Left ventricle myocardium inferior (tissue), 1 donor: ENCODE measurements at regions not wholly inside any gene's neighbourhood (a gene's known extent, or its start where the extent isn't known, plus 50 kb on each side); places are given as distances from the start of the nearest gene placed in this dataset.

Experiments used
- DNase-seq: peaks from one replicate; pipeline ENCODE4 v3.0.0-alpha.2; 2020
- H3K27ac ChIP-seq: fragments of 200-600 bp; replicated peaks from 2 replicates; pipeline ENCODE4 v1.8.0; 2021
- H3K27me3 ChIP-seq: fragments of 200-600 bp; 2 replicates; pipeline ENCODE4 v1.8.0; 2021; ENCODE audit warnings: low read depth
- H3K36me3 ChIP-seq: fragments of 200-600 bp; 2 replicates; pipeline ENCODE4 v1.8.0; 2021
- H3K4me1 ChIP-seq: fragments of 200-600 bp; 2 replicates; pipeline ENCODE4 v1.8.0; 2021
- H3K4me3 ChIP-seq: fragments of 200-600 bp; 2 replicates; pipeline ENCODE4 v1.8.0; 2021; ENCODE audit warnings: mild to moderate bottlenecking, moderate library complexity
- H3K9me3 ChIP-seq: fragments of 200-600 bp; replicated peaks from 2 replicates; pipeline ENCODE4 v1.8.0; 2021
- intact Hi-C: fragments of 100-400 bp; cut with micrococcal nuclease; formaldehyde crosslinking; loops from one replicate; pipeline ENCODE4 v1.11.0; 2022
- TF ChIP-seq, protein P1 (sequence below): fragments of 200-600 bp; IDR thresholded peaks from 2 replicates; pipeline ENCODE4 v1.8.0; 2021; ENCODE audit warnings: antibody characterized with exemption, mild to moderate bottlenecking, borderline replicate concordance
- donor health status: DM: no; HTN: yes; CAD: no; lungs with severe emphysema.

DNA sequence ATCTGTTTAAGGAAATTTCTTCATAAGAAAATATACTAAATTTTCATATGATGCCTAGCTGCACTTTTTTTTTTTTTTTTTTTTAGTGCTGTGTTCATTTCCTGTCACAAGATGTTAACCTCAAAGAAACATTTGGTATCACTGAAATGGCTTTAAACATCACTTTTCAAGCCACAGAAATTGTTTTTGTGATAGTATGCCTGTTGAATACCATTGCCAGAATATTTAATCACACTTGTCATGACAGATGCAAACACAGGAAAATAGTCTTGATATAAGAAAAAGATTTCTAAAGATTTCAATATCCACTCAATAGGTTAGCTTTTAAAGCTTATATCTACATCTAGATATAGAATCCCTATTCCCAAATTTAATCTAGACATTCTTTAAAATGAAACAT is 608.5 kb upstream of the AGTR1 start:
- H3K27me3 ChIP-seq, result no peaks in the 10 kb centered on the region
- no peaks in the 10 kb centered on the region for H3K9me3 ChIP-seq
- TF ChIP-seq, protein P1, sequence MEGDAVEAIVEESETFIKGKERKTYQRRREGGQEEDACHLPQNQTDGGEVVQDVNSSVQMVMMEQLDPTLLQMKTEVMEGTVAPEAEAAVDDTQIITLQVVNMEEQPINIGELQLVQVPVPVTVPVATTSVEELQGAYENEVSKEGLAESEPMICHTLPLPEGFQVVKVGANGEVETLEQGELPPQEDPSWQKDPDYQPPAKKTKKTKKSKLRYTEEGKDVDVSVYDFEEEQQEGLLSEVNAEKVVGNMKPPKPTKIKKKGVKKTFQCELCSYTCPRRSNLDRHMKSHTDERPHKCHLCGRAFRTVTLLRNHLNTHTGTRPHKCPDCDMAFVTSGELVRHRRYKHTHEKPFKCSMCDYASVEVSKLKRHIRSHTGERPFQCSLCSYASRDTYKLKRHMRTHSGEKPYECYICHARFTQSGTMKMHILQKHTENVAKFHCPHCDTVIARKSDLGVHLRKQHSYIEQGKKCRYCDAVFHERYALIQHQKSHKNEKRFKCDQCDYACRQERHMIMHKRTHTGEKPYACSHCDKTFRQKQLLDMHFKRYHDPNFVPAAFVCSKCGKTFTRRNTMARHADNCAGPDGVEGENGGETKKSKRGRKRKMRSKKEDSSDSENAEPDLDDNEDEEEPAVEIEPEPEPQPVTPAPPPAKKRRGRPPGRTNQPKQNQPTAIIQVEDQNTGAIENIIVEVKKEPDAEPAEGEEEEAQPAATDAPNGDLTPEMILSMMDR, result no peak
- intact Hi-C loops, result no loop called here
- H3K36me3 ChIP-seq, result no peaks in the 10 kb centered on the region
- no peak overlapping the region for H3K4me3 ChIP-seq
- no peak overlapping the region for H3K27ac ChIP-seq
- no peak for DNase-seq
- H3K4me1 ChIP-seq, result no peaks in the 10 kb centered on the region

DNA sequence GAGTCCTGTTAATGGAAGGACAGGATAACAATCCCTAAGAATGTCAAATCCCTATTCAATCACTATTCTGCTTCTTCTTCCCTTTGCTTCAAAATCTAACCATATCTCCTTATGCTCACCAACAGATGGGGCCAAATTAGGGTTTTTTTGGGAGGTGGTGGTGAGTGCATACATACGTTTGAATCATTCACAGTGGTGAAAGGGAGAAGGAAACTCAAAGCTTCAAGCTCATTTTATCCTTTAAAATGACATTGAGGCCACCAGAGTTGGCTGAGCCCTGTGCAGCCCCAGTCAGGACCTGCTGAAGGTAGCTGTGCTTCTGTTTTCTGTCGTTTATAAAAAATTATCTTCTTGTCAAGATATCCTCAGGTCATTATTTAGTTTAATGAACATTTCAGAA is 607.5 kb upstream of the AGTR1 start:
- no peak for DNase-seq
- H3K4me1 ChIP-seq, result no peaks in the 10 kb centered on the region
- H3K36me3 ChIP-seq, result no peaks in the 10 kb centered on the region
- H3K4me3 ChIP-seq, result no peak overlapping the region
- TF ChIP-seq, protein P1, result no peak
- no peaks in the 10 kb centered on the region for H3K9me3 ChIP-seq
- H3K27ac ChIP-seq, result no peak overlapping the region
- intact Hi-C loops, result no loop called here
- H3K27me3 ChIP-seq, result no peaks in the 10 kb centered on the region

DNA sequence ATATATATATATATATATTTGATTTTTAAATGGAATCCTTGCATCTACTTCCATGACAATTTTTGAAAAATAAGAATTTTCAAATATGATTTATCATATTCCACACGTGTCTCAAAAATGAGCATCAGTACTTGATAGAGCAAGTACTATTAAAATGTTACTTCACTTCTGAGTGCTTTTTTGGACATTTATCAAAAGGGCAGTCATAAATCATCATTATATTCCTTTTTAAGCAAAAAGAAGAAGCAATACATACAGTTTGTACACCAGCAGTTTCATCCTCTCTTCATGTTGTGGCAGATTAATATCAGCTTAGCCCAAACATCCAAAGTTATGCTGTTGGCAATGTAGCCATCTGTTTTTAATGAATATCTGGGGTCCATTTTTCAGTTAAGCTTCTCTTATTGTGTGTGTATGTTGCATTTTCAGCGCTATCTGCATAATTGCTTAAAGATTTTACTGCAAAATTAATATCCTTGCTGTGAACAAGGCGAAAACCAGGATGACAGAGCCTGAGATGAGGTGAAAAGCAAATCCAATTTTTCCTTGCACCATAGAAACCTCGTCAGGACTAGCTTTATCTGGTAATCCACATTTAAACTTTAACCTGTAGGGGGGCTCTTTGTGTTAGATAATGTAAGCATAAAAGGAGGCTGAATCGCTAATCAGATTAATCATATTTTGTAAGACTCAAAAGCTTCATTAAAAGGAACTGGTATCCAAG is 604.9 kb upstream of the AGTR1 start:
- intact Hi-C loops, result no loop called here
- TF ChIP-seq, protein P1, result no peak
- no peaks in the 10 kb centered on the region for H3K4me1 ChIP-seq
- no peaks in the 10 kb centered on the region for H3K36me3 ChIP-seq
- DNase-seq, result no peak
- no peaks in the 10 kb centered on the region for H3K27me3 ChIP-seq
- no peaks in the 10 kb centered on the region for H3K9me3 ChIP-seq
- no peak overlapping the region for H3K27ac ChIP-seq
- no peak overlapping the region for H3K4me3 ChIP-seq

DNA sequence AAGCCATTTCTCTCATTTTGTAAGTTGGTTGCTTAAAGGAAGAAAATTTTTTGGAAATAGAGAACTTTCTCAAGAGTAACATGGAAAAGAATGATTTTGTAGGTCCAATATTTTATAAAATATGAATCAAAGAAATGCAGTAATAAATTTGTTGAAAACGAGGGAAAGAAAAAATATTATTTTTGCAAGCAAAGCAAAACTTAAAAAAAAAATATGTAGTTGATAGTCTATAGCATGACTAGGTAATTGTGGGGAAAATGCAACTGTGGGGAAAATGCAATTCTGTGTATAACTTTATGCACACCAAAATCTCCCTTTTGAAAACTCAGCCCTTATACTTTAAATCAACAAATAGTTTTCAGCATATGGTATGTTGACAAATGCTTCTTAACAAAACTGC is 604.0 kb upstream of the AGTR1 start:
- intact Hi-C loops, result no loop called here
- no peak overlapping the region for H3K27ac ChIP-seq
- no peaks in the 10 kb centered on the region for H3K27me3 ChIP-seq
- H3K4me3 ChIP-seq, result no peak overlapping the region
- no peaks in the 10 kb centered on the region for H3K36me3 ChIP-seq
- TF ChIP-seq, protein P1, result no peak
- no peaks in the 10 kb centered on the region for H3K4me1 ChIP-seq
- no peak for DNase-seq
- no peaks in the 10 kb centered on the region for H3K9me3 ChIP-seq

DNA sequence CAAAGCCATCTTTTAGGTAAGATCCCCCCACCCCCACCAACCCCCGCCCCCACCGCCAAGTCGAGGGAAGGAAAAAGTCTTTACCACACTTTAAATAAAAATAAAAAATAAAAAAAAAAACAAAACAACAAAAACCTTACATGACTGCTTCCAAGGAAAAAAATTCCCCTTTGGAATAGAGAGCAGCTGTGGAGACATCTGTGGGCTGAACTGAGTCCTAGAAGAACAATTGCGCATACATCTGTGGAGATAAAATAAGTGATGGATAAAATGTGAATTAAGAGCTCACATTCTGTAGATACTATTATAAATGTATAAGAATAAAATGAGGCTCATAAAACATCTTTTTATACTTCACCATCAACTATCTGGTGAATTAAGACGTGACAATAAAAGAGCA is 601.7 kb upstream of the AGTR1 start:
- Histone ChIP-seq H3K9me3 (no peaks in the 10 kb centered on the region), H3K4me3 (no peak overlapping the region), H3K27me3 (no peaks in the 10 kb centered on the region), H3K4me1 (no peaks in the 10 kb centered on the region), H3K36me3 (no peaks in the 10 kb centered on the region), H3K27ac (no peak overlapping the region)
- DNase-seq, result no peak
- TF ChIP-seq, protein P1, result no peak
- intact Hi-C loops, result no loop called here
